H54 (cell line): ENCODE measurements at regions not wholly inside any gene's neighbourhood (a gene's known extent, or its start where the extent isn't known, plus 50 kb on each side); places are given as distances from the start of the nearest gene placed in this dataset.
A peak's percentile ranks its signal among the peaks of the same experiment; 100 is the strongest.
"Not testable (repeated sequence)": the region's sequence is repeated elsewhere in the genome, so short reads cannot be mapped to it uniquely, and the experiment has no call there.

ENCODE experiments used
- DNase-seq: peaks from one replicate; pipeline ENCODE4 v3.0.0; 2011; ENCODE audit warnings: low spot score, mixed read lengths; ENCODE audit not compliant: insufficient read length
- FAIRE-seq: peaks from 3 replicates; lab custom pipeline; 2011; peaks lifted over from hg19 to GRCh38; lab: Jason Lieb, UNC
- POLR2A ChIP-seq: IDR thresholded peaks from 2 replicates; pipeline ENCODE4 v1.6.1; 2011; ENCODE audit warnings: low read depth, mild to moderate bottlenecking, low read length

GRCh38 chr15:62681939-62682896 is 360.3 kb upstream of the TPM1 start:
- DNase-seq (no peak), FAIRE-seq (no peak)
- no peak for TF ChIP-seq POLR2A

DNA sequence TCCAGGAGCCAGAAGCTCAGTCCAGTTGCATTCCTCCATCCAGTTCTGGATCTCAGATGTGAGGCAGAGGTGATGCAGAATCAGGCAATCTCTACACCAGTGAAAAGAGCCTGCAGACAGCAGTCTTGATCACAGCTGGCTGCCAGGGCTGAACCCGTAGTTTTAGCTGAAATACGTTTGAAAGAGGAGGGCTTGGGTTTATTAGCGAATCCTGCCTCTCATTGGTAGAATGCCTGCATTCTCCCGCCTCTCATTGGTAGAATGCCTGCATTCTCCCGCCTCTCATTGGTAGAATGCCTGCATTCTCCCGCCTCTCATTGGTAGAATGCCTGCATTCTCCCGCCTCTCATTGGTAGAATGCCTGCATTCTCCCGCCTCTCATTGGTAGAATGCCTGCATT is 359.4 kb upstream of the TPM1 start:
- not testable (repeated sequence) for FAIRE-seq, DNase-seq

GRCh38 chr15:62684123-62684808 is 358.3 kb upstream of the TPM1 start:
- FAIRE-seq: no peak
- TF ChIP-seq POLR2A: no peak
- DNase-seq: no peak

DNA sequence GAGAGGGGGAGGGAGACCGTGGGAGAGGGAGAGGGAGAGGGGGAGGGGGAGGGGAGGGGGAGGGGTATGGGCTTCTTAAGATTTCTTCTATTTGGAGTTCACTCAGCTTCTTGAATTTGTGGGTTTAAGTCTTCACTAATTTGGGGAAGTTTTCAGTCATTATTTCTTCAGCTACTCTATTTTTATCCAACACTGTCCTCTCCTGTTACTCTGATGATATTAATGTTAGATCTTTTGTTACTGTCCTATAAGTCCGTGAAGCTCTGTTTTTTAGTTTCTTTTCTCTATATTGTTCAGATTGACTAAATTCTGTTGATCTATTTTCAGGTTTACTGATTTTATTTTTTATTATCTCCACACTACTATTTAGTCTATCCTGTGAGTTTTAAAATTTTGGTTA is 351.5 kb upstream of the TPM1 start:
- DNase-seq (no peak), FAIRE-seq (no peak)
- no peak for TF ChIP-seq POLR2A

DNA sequence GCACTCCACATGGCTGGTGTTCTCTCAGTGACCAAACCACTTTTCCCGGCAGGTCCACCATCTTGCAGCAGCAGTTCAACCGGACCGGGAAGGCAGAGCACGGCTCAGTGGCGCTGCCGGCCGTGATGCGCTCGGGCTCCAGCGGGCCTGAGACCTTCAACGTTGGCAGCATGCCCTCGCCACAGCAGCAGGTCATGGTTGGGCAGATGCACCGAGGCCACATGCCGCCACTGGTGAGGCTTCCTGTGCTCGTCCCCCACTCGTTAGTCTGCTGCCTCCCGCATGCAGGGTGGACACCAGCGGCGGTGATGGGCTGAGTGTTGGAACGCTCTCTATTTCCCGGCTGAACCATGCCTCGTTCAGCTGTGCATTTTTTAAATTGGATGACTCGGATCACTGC is 344.9 kb upstream of the TPM1 start:
- 0 out of 2 replicates have a peak, but pooled peaks have one; percentile 9 for TF ChIP-seq POLR2A
- DNase-seq: no peak
- FAIRE-seq: no peak

- FAIRE-seq (no peak), DNase-seq (no peak)
- no peak for TF ChIP-seq POLR2A
Measured at GRCh38 chr15:62698646-62699045, 343.9 kb upstream of the TPM1 start.

DNA sequence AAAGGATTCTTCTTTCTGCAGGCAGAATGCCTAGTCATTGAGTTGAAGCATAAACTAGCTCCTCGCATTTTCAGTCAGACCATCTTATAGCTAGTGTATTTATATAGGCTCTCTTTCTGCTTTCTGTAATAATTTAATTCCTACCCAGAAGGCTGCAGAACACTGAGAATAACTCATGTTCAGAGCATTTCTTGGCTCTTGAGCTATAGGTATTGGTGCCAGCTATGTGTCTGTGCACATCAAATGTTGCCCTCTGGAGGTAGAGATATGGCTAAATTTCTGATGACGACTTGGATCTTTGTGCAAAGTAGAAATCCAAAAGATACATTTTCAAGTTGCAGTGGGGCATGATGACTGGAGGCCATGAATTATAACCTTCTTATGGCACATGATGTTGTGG is 336.2 kb upstream of the TPM1 start:
- no peak for TF ChIP-seq POLR2A
- no peak for DNase-seq
- no peak for FAIRE-seq

GRCh38 chr15:62708470-62708869 is 334.1 kb upstream of the TPM1 start:
- FAIRE-seq: no peak
- no peak for TF ChIP-seq POLR2A

DNA sequence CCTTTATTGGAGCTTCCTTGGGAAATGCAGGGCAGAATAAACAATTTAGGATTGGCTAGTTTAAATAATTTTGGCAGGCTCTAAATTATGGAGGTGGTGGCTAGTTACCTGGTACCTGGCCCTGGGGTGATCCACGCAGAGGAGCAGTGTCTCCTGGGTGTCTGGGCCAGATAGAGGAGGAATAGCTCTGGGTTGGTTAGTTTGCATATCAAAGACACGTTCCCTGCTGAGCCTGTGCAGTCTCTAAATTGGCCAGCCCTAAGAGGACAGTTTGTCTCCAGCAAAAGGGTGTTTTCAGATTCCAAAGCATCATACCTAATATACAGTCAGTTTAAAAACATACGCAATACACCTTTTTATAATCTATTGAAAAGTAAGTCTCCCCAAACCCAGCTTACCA is 333.3 kb upstream of the TPM1 start:
- no peak for TF ChIP-seq POLR2A
- DNase-seq (no peak), FAIRE-seq (no peak)

More at GRCh38 chr15:62708470-62708869, 334.1 kb upstream of the TPM1 start:
- DNase-seq: no peak

- DNase-seq (peak; percentile 7), FAIRE-seq (no peak)
- no peak for TF ChIP-seq POLR2A
Measured at GRCh38 chr15:62711691-62712454, 330.7 kb upstream of the TPM1 start.

- DNase-seq (no peak), FAIRE-seq (no peak)
- no peak for TF ChIP-seq POLR2A
Measured at GRCh38 chr15:62712455-62712839, 330.1 kb upstream of the TPM1 start.

DNA sequence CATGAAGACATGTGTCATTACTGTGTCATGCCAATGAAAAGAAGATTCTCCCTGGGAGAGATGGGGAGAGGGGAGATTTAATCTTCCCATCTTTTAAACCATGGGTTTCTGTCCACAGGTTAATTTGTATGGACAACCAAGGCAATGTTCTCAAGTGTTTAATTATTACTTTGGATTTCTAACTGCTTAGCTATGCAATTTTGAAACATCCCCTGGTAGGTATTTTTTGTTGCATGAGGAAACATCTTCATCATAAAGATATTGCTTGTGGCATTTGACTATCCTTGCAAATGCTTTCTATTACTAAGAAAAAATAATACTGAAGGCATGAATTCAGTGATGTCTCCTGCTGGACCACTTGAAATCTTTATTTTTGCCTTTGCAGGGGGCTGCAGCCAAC is 326.6 kb upstream of the TPM1 start:
- no peak for TF ChIP-seq POLR2A
- DNase-seq (no peak), FAIRE-seq (no peak)

GRCh38 chr15:62717496-62717895 is 325.1 kb upstream of the TPM1 start:
- TF ChIP-seq POLR2A: no peak
- DNase-seq: no peak
- no peak for FAIRE-seq

DNA sequence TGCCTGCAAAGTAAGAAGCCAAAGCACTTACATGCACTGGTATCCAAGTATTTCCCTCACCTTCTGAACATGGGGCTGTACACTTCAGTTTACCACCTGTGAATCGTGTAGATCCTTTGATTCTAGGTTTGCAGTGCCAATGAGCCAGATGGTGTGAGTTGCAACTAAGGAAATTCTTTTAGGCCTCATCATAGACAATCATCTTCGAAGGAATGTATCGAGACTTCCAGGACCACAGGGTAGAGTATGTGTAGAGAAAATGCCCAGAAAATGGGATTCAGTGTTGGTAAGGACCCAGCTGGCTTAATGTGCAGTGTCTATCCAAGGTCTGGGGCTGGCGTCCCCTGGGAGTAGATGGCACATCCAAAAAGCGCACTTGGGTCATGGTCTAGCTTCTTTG is 323.2 kb upstream of the TPM1 start:
- TF ChIP-seq POLR2A: no peak
- DNase-seq (no peak), FAIRE-seq (no peak)
